Parathyroid adenoma (tissue), 2 donors: ENCODE measurements at regions not wholly inside any gene's neighbourhood (a gene's known extent, or its start where the extent isn't known, plus 50 kb on each side); places are given as distances from the start of the nearest gene placed in this dataset.

ENCODE experiments used
- H2AFZ ChIP-seq: fragments of 300-600 bp; sonication (generic); one replicate; pipeline ENCODE4 v1.7.0; 2017; ENCODE audit warnings: antibody characterized with exemption, mild to moderate bottlenecking
- H3K27ac ChIP-seq: fragments of 300-600 bp; sonication (generic); one replicate; pipeline ENCODE4 v1.7.0; 2017
- H3K27me3 ChIP-seq: fragments of 300-600 bp; sonication (generic); one replicate; pipeline ENCODE4 v1.7.0; 2017; ENCODE audit warnings: low read length; ENCODE audit not compliant: control insufficient read depth, insufficient read depth
- H3K36me3 ChIP-seq: fragments of 300-600 bp; sonication (generic); one replicate; pipeline ENCODE4 v1.7.0; 2017; ENCODE audit warnings: low read length; ENCODE audit not compliant: control insufficient read depth, insufficient read depth
- H3K4me1 ChIP-seq: fragments of 300-600 bp; sonication (generic); one replicate; pipeline ENCODE4 v1.7.0; 2017; ENCODE audit warnings: control low read depth
- H3K4me2 ChIP-seq: fragments of 300-600 bp; sonication (generic); one replicate; pipeline ENCODE4 v1.7.0; 2017; ENCODE audit warnings: low read length
- H3K4me3 ChIP-seq: fragments of 300-600 bp; sonication (generic); one replicate; pipeline ENCODE4 v1.7.0; 2017; ENCODE audit warnings: low read depth, low read length
- H3K79me2 ChIP-seq: fragments of 300-600 bp; sonication (generic); one replicate; pipeline ENCODE4 v1.7.0; 2017; ENCODE audit warnings: control low read depth
- H3K9ac ChIP-seq: fragments of 300-600 bp; sonication (generic); one replicate; pipeline ENCODE4 v1.7.0; 2017; ENCODE audit warnings: mild to moderate bottlenecking
- H3K9me3 ChIP-seq: fragments of 300-600 bp; sonication (generic); one replicate; pipeline ENCODE4 v1.7.0; 2017; ENCODE audit warnings: low read length; ENCODE audit not compliant: control insufficient read depth
- CTCF ChIP-seq: fragments of 300-600 bp; sonication (generic); IDR thresholded peaks from one replicate; pipeline ENCODE4 v1.7.0; 2017; ENCODE audit warnings: antibody characterized with exemption, mild to moderate bottlenecking
- donor health status: primary hyperparathyroidism.

- Histone ChIP-seq H2AFZ (no peak overlapping the region), H3K79me2 (no peaks in the 10 kb centered on the region), H3K4me3 (no peak overlapping the region), H3K27me3 (no peaks in the 10 kb centered on the region), H3K9ac (no peak overlapping the region), H3K4me2 (no peak overlapping the region), H3K4me1 (no peaks in the 10 kb centered on the region), H3K9me3 (no peaks in the 10 kb centered on the region), H3K27ac (no peak overlapping the region), H3K36me3 (no peaks in the 10 kb centered on the region)
- TF ChIP-seq CTCF: no peak
These were observed 221.9 kb upstream of the SAMSN1 start for GRCh38 chr21:14768042-14768441.

GRCh38 chr21:14767192-14767852 lies 221.2 kb upstream of the SAMSN1 start:
- Histone ChIP-seq H2AFZ (no peak overlapping the region), H3K27me3 (no peaks in the 10 kb centered on the region), H3K27ac (no peak overlapping the region), H3K9me3 (no peaks in the 10 kb centered on the region), H3K4me2 (no peak overlapping the region), H3K4me3 (no peak overlapping the region), H3K4me1 (no peaks in the 10 kb centered on the region), H3K9ac (no peak overlapping the region), H3K79me2 (no peaks in the 10 kb centered on the region), H3K36me3 (no peaks in the 10 kb centered on the region)
- no peak for TF ChIP-seq CTCF

- no peak for TF ChIP-seq CTCF
- Histone ChIP-seq H3K27me3 (no peaks in the 10 kb centered on the region), H3K27ac (no peak overlapping the region), H3K4me3 (no peak overlapping the region), H3K4me1 (no peaks in the 10 kb centered on the region), H3K4me2 (no peak overlapping the region), H3K9ac (no peak overlapping the region), H3K36me3 (no peaks in the 10 kb centered on the region), H3K9me3 (no peaks in the 10 kb centered on the region), H3K79me2 (no peaks in the 10 kb centered on the region), H2AFZ (no peak overlapping the region)
These were observed 220.1 kb upstream of the SAMSN1 start for GRCh38 chr21:14766241-14766640.

GRCh38 chr21:14763695-14764064 lies 217.6 kb upstream of the SAMSN1 start:
- Histone ChIP-seq H3K4me3 (no peak overlapping the region), H3K9me3 (no peaks in the 10 kb centered on the region), H3K4me2 (no peak overlapping the region), H2AFZ (no peak overlapping the region), H3K9ac (no peak overlapping the region), H3K27ac (no peak overlapping the region), H3K4me1 (no peaks in the 10 kb centered on the region), H3K79me2 (no peaks in the 10 kb centered on the region), H3K27me3 (no peaks in the 10 kb centered on the region), H3K36me3 (no peaks in the 10 kb centered on the region)
- TF ChIP-seq CTCF: no peak
